ENCODE measurements at regions not wholly inside any gene's neighbourhood (a gene's known extent, or its start where the extent isn't known, plus 50 kb on each side); places are given as distances from the start of the nearest gene placed in this dataset.

- DNase-seq (ENCODE audit: low read depth), result no peak
These were observed 276.0 kb upstream of the MPDZ start for GRCh38 chr9:13555516-13555915.

GRCh38 chr9:13554626-13555025 is 275.1 kb upstream of the MPDZ start:
- DNase-seq (ENCODE audit: low read depth), result no peak

- no peak for DNase-seq (ENCODE audit: low read depth)
These were observed 273.2 kb upstream of the MPDZ start for GRCh38 chr9:13552606-13553215.

GRCh38 chr9:13550519-13550918 is 271.0 kb upstream of the MPDZ start:
- DNase-seq (ENCODE audit: low read depth), result no peak

- DNase-seq (ENCODE audit: low read depth), result no peak
These were observed 269.0 kb upstream of the MPDZ start for GRCh38 chr9:13548535-13548934.

GRCh38 chr9:13535141-13535540 is 255.6 kb upstream of the MPDZ start:
- no peak for DNase-seq (ENCODE audit: low read depth)

- DNase-seq (ENCODE audit: low read depth), result no peak
These were observed 254.5 kb upstream of the MPDZ start for GRCh38 chr9:13534006-13534405.

GRCh38 chr9:13532407-13532806 is 252.9 kb upstream of the MPDZ start:
- no peak for DNase-seq (ENCODE audit: low read depth)

- no peak for DNase-seq (ENCODE audit: low read depth)
These were observed 250.0 kb upstream of the MPDZ start for GRCh38 chr9:13529321-13530104.

GRCh38 chr9:13524245-13524644 is 244.8 kb upstream of the MPDZ start:
- no peak for DNase-seq (ENCODE audit: low read depth)

GRCh38 chr9:13520069-13520468 is 240.6 kb upstream of the MPDZ start:
- DNase-seq (ENCODE audit: low read depth), result no peak

GRCh38 chr9:13513716-13514444 is 234.4 kb upstream of the MPDZ start:
- no peak for DNase-seq (ENCODE audit: low read depth)

GRCh38 chr9:13513286-13513685 is 233.8 kb upstream of the MPDZ start:
- peak; percentile 90 for DNase-seq (ENCODE audit: low read depth)

GRCh38 chr9:13508681-13509080 is 229.2 kb upstream of the MPDZ start:
- DNase-seq (ENCODE audit: low read depth), result no peak

GRCh38 chr9:13508086-13508485 is 228.6 kb upstream of the MPDZ start:
- DNase-seq (ENCODE audit: low read depth), result no peak

- no peak for DNase-seq (ENCODE audit: low read depth)
These were observed 226.3 kb upstream of the MPDZ start for GRCh38 chr9:13505797-13506196.

- no peak for DNase-seq (ENCODE audit: low read depth)
These were observed 224.1 kb upstream of the MPDZ start for GRCh38 chr9:13503599-13503998.

GRCh38 chr9:13502484-13502883 is 223.0 kb upstream of the MPDZ start:
- DNase-seq (ENCODE audit: low read depth), result no peak

GRCh38 chr9:13501018-13501417 is 221.5 kb upstream of the MPDZ start:
- DNase-seq (ENCODE audit: low read depth), result no peak

GRCh38 chr9:13500034-13500433 is 220.5 kb upstream of the MPDZ start:
- no peak for DNase-seq (ENCODE audit: low read depth)

GRCh38 chr9:13493697-13494096 is 214.2 kb upstream of the MPDZ start:
- no peak for DNase-seq (ENCODE audit: low read depth)

GRCh38 chr9:13491493-13492424 is 212.3 kb upstream of the MPDZ start:
- no peak for DNase-seq (ENCODE audit: low read depth)
